HG03460 (cell line): ENCODE measurements at regions not wholly inside any gene's neighbourhood (a gene's known extent, or its start where the extent isn't known, plus 50 kb on each side); places are given as distances from the start of the nearest gene placed in this dataset.

Experiments
- ATAC-seq: cut with Tn5 transposase; IDR thresholded peaks from one replicate; pipeline ENCODE4 v1.9.1; 2021; ENCODE audit not compliant: unreplicated experiment

GRCh38 chr6:130314271-130314670 is 51.5 kb upstream of the TMEM200A start:
- no peak for ATAC-seq

GRCh38 chr6:130313206-130313605 is 52.6 kb upstream of the TMEM200A start:
- no peak for ATAC-seq

GRCh38 chr6:130309028-130309427 is 56.8 kb upstream of the TMEM200A start:
- no peak for ATAC-seq

- ATAC-seq = no peak
These were observed 58.0 kb upstream of the TMEM200A start for GRCh38 chr6:130307752-130308361.

GRCh38 chr6:130306377-130306776 is 59.4 kb upstream of the TMEM200A start:
- no peak for ATAC-seq

GRCh38 chr6:130303431-130303830 is 62.4 kb upstream of the TMEM200A start:
- no peak for ATAC-seq

- no peak for ATAC-seq
These were observed 67.6 kb upstream of the TMEM200A start for GRCh38 chr6:130298258-130298657.

GRCh38 chr6:130296854-130297253 is 69.0 kb upstream of the TMEM200A start:
- ATAC-seq = no peak

- ATAC-seq = no peak
These were observed 71.0 kb upstream of the SAMD3 start for GRCh38 chr6:130293800-130294199.

- no peak for ATAC-seq
These were observed 65.3 kb upstream of the SAMD3 start for GRCh38 chr6:130288065-130288464.

GRCh38 chr6:130282234-130282995 is 59.7 kb upstream of the SAMD3 start:
- peak; percentile 71 for ATAC-seq

GRCh38 chr6:130276507-130276906 is 53.8 kb upstream of the SAMD3 start:
- ATAC-seq = no peak

GRCh38 chr6:130274007-130274406 is 51.3 kb upstream of the SAMD3 start:
- no peak for ATAC-seq
